Mesothelial cell of epicardium (in vitro differentiated cells): ENCODE measurements at regions not wholly inside any gene's neighbourhood (a gene's known extent, or its start where the extent isn't known, plus 50 kb on each side); places are given as distances from the start of the nearest gene placed in this dataset.

Experiments used
- DNase-seq, 2 experiments: peaks; one replicate each; pipeline ENCODE4 v3.0.0; 2021; ENCODE audit warnings: low spot score in 2 of 2; ENCODE audit not compliant: unreplicated experiment in 2 of 2
- H3K27ac Mint-ChIP-seq: 2 replicates; pipeline ENCODE4 v1.8.0; 2021; ENCODE audit warnings: mixed read lengths
- H3K27me3 Mint-ChIP-seq: 2 replicates; pipeline ENCODE4 v1.8.0; 2021; ENCODE audit warnings: low read depth, mixed read lengths
- H3K36me3 Mint-ChIP-seq: 2 replicates; pipeline ENCODE4 v1.8.0; 2021; ENCODE audit warnings: mixed read lengths
- H3K4me1 Mint-ChIP-seq: 2 replicates; pipeline ENCODE4 v1.8.0; 2021; ENCODE audit warnings: mixed read lengths
- H3K4me3 Mint-ChIP-seq: 2 replicates; pipeline ENCODE4 v1.8.0; 2021; ENCODE audit warnings: mild to moderate bottlenecking, moderate library complexity, mixed read lengths
- H3K9me3 Mint-ChIP-seq: 2 replicates; pipeline ENCODE4 v1.8.0; 2021; ENCODE audit warnings: mixed read lengths
- TF ChIP-seq, protein P1 (sequence below): fragments of 200-600 bp; sonication (generic); IDR thresholded peaks from one replicate; pipeline ENCODE4 v1.5.0; 2021; ENCODE audit warnings: antibody characterized with exemption; ENCODE audit not compliant: unreplicated experiment

DNA sequence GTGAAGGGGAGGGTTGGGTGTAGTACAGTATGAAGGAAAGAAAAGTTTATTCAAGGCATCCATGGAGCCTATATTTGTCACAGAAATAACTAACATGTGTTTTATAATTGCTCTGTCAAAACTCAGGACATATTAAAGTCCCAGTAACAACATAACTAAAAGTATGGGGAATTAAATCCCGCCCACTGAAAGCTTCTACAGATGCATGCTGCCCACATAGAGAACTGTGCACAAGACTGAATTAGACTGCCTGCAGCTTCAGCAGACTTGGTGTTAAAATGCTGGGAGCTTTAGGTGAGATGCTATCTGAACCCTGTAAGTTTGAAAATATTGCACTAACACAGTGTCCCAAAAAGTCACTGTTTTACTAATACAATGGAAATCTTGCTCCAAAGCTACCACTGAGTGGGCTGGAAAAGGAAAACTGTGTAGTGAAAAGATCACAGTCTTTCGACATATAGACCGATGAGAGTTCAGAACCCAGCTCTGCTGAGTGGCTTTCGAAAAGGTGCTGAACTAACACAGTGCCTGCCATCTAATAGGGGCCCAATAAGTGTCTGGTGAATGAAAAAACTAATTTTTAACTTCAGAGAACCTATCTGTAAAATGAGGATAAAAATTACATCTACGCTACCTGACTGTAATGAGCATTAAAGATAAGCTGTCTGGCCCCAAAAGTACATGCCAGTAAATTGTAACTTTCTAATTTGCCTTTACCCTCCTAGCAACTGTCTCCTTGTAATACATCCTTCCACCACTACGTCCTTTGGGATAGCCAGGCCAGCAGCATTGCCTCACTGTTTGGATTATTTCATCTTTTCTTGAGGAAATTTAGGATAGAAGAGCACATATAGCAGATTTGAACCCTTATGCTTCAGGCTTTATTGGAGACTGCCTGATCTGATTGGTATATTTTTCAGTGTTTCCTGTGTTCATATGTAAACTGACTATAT is 237.6 kb downstream of the BCAT1 start:
- Mint-ChIP-seq H3K27ac (no peak overlapping the region), H3K4me3 (no peak overlapping the region), H3K4me1 (no peaks in the 10 kb centered on the region), H3K9me3 (no peaks in the 10 kb centered on the region), H3K36me3 (no peaks in the 10 kb centered on the region), H3K27me3 (no peaks in the 10 kb centered on the region)
- TF ChIP-seq, protein P1, sequence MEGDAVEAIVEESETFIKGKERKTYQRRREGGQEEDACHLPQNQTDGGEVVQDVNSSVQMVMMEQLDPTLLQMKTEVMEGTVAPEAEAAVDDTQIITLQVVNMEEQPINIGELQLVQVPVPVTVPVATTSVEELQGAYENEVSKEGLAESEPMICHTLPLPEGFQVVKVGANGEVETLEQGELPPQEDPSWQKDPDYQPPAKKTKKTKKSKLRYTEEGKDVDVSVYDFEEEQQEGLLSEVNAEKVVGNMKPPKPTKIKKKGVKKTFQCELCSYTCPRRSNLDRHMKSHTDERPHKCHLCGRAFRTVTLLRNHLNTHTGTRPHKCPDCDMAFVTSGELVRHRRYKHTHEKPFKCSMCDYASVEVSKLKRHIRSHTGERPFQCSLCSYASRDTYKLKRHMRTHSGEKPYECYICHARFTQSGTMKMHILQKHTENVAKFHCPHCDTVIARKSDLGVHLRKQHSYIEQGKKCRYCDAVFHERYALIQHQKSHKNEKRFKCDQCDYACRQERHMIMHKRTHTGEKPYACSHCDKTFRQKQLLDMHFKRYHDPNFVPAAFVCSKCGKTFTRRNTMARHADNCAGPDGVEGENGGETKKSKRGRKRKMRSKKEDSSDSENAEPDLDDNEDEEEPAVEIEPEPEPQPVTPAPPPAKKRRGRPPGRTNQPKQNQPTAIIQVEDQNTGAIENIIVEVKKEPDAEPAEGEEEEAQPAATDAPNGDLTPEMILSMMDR, result no peak
- DNase-seq, result no peak

DNA sequence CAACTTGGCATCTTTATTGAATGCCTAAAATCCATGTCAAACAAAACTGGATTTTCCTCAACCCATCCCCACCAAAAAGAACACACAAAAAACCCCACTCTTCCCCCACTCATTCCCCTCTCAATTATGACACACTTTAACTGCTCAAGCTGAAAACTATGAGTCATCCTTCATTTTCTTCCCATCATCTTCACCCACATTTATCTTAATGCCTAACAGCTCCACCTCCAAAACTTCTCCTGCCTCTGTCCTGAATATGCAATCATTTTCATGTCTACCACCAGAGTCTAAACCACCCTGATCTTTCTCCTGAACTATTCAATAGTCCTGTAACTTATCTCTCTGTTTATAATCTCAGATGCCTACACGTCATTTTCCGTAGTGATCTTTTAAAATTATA is 239.7 kb downstream of the BCAT1 start:
- Mint-ChIP-seq H3K9me3 (no peaks in the 10 kb centered on the region), H3K4me3 (no peak overlapping the region), H3K27ac (no peak overlapping the region), H3K4me1 (peaks cover 11% of the 10 kb centered on the region), H3K27me3 (no peaks in the 10 kb centered on the region), H3K36me3 (no peaks in the 10 kb centered on the region)
- TF ChIP-seq, protein P1, result no peak
- no peak for DNase-seq

DNA sequence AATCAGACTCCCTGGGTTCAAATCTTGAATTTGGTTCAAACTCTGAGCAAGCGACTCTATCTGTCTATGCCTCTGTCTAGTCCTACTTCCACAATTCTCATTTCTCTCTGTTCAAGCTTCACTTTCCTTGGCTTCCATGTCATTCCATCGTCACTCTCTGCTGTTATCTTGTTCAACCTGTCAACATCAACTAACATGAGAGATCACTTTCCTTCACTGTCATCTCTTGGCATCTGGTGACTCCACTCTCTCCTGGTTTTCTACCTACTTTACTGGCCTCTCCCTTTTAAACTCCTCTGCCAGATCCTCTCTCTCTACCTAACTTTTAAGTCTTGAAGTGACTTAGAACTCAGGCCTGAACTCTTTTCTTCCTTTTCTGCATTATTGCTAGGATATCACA is 240.2 kb downstream of the BCAT1 start:
- no peaks in the 10 kb centered on the region for H3K36me3 Mint-ChIP-seq

DNA sequence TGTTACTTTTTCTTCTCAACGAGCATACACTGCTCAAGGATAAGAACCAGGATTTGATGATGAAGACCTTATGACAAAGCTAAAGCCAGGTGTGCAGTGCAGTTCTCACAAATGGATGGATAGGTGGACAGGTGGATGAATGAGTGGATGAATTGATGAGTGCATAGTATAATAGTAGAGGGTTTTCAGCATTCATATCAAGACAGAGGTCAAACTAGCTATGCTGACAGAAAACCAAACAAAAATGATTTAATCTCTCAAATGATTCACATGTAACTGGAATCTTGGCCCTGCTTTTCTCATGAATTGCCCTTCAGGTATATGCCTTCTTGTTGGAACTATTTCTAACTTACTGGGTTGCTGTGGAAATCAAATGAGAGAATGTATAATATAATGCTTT is 240.9 kb downstream of the BCAT1 start:
- Mint-ChIP-seq H3K4me3 (no peak overlapping the region), H3K36me3 (no peaks in the 10 kb centered on the region), H3K27ac (no peak overlapping the region), H3K27me3 (no peaks in the 10 kb centered on the region), H3K4me1 (peaks cover 11% of the 10 kb centered on the region), H3K9me3 (no peaks in the 10 kb centered on the region)
- no peak for DNase-seq
- TF ChIP-seq, protein P1, result no peak

More for the DNA sequence above, 240.2 kb downstream of the BCAT1 start:
- Mint-ChIP-seq H3K27me3 (no peaks in the 10 kb centered on the region), H3K9me3 (no peaks in the 10 kb centered on the region), H3K4me3 (no peak overlapping the region), H3K27ac (no peak overlapping the region), H3K4me1 (peaks cover 11% of the 10 kb centered on the region)
- no peak for DNase-seq
- TF ChIP-seq, protein P1, result no peak

DNA sequence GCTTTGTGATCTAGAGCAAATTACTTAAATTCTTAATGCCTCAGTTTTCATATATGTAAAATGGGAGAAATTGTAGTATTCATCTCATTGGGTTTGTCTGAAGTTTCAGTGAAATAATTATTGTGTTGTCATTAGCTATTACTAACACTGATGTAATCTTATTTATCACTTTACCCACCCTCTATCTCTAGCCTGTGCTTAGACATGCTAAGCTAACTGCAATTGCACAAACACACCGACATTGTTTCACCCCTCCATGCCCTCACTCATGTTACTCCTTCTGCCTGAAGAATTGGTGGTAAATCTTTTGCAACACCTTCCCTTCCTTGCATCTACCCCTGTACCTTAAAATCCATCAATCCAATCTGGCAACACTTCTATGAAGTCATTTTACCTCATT is 241.6 kb downstream of the BCAT1 start:
- no peaks in the 10 kb centered on the region for H3K36me3 Mint-ChIP-seq
- no peaks in the 10 kb centered on the region for H3K9me3 Mint-ChIP-seq
- H3K4me3 Mint-ChIP-seq, result no peak overlapping the region
- TF ChIP-seq, protein P1, result no peak
- no peaks in the 10 kb centered on the region for H3K27me3 Mint-ChIP-seq
- H3K27ac Mint-ChIP-seq, result no peak overlapping the region
- DNase-seq, result no peak
- peaks cover 11% of the 10 kb centered on the region for H3K4me1 Mint-ChIP-seq
